ENCODE measurements at regions not wholly inside any gene's neighbourhood (a gene's known extent, or its start where the extent isn't known, plus 50 kb on each side); places are given as distances from the start of the nearest gene placed in this dataset.

DNA sequence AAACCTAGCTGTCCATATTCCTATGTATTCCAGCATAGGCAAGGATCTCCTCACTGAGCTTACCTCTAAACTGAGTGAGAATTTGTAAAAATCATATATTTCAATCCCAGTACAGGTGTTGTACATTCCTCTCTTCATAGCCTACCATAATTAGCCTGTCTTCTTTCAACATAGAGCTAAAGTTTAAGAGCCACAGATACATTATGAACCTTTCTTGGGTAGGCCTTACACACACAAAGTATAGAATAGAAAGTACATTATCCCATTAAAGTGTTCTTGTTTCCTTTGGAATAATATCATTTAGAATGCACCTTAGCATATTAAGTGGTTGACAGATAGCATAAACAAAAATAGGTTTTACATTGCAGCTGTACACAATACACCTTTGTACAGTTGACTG, 282.1 kb upstream of the TMEM161B start:
- ATAC-seq (no peak), DNase-seq (ENCODE audit: low spot score) (no peak)
- Mint-ChIP-seq H3K36me3 (no peaks in the 10 kb centered on the region), H3K4me1 (peaks cover 14% of the 10 kb centered on the region), H3K27me3 (ENCODE audit: low read depth) (no peaks in the 10 kb centered on the region), H3K27ac (no peak overlapping the region), H3K4me3 (no peak overlapping the region), H3K9me3 (no peaks in the 10 kb centered on the region)
- no peak for TF ChIP-seq RELA (CRISPR knock-in tag; IDR thresholded peaks at IDR 0.05; ENCODE audit: borderline replicate concordance)
- TF ChIP-seq TP53 (CRISPR knock-in tag; IDR thresholded peaks at IDR 0.05) = no peak
- TF ChIP-seq MXD4 (CRISPR knock-in tag; IDR thresholded peaks at IDR 0.05; ENCODE audit: borderline replicate concordance) = no peak
- TF ChIP-seq ZNF671 (CRISPR knock-in tag; IDR thresholded peaks at IDR 0.05) = no peak
- no peak for TF ChIP-seq ZNF138 (CRISPR knock-in tag; conservative IDR thresholded peaks at IDR 0.05)
- TF ChIP-seq ZNF416 (CRISPR knock-in tag; IDR thresholded peaks at IDR 0.05) = no peak
- TF ChIP-seq, protein P1, sequence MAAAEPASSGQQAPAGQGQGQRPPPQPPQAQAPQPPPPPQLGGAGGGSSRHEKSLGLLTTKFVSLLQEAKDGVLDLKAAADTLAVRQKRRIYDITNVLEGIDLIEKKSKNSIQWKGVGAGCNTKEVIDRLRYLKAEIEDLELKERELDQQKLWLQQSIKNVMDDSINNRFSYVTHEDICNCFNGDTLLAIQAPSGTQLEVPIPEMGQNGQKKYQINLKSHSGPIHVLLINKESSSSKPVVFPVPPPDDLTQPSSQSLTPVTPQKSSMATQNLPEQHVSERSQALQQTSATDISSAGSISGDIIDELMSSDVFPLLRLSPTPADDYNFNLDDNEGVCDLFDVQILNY (CRISPR knock-in tag; IDR thresholded peaks at IDR 0.05) = no peak
- TF ChIP-seq, protein P2, sequence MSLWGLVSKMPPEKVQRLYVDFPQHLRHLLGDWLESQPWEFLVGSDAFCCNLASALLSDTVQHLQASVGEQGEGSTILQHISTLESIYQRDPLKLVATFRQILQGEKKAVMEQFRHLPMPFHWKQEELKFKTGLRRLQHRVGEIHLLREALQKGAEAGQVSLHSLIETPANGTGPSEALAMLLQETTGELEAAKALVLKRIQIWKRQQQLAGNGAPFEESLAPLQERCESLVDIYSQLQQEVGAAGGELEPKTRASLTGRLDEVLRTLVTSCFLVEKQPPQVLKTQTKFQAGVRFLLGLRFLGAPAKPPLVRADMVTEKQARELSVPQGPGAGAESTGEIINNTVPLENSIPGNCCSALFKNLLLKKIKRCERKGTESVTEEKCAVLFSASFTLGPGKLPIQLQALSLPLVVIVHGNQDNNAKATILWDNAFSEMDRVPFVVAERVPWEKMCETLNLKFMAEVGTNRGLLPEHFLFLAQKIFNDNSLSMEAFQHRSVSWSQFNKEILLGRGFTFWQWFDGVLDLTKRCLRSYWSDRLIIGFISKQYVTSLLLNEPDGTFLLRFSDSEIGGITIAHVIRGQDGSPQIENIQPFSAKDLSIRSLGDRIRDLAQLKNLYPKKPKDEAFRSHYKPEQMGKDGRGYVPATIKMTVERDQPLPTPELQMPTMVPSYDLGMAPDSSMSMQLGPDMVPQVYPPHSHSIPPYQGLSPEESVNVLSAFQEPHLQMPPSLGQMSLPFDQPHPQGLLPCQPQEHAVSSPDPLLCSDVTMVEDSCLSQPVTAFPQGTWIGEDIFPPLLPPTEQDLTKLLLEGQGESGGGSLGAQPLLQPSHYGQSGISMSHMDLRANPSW (CRISPR knock-in tag; conservative IDR thresholded peaks at IDR 0.05; ENCODE audit: low read depth) = no peak
- TF ChIP-seq GABPB1 (CRISPR knock-in tag; IDR thresholded peaks at IDR 0.05) = no peak
- no peak for TF ChIP-seq ZBTB21 (CRISPR knock-in tag; IDR thresholded peaks at IDR 0.05; ENCODE audit: borderline replicate concordance)
- TF ChIP-seq, protein P3, sequence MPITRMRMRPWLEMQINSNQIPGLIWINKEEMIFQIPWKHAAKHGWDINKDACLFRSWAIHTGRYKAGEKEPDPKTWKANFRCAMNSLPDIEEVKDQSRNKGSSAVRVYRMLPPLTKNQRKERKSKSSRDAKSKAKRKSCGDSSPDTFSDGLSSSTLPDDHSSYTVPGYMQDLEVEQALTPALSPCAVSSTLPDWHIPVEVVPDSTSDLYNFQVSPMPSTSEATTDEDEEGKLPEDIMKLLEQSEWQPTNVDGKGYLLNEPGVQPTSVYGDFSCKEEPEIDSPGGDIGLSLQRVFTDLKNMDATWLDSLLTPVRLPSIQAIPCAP (CRISPR knock-in tag; IDR thresholded peaks at IDR 0.05) = no peak
- no peak for TF ChIP-seq SP1 (CRISPR knock-in tag; conservative IDR thresholded peaks at IDR 0.05)
- TF ChIP-seq TCF7 (CRISPR knock-in tag; IDR thresholded peaks at IDR 0.05; ENCODE audit: low read depth) = no peak
- no peak for TF ChIP-seq ZNF317 (CRISPR knock-in tag; IDR thresholded peaks at IDR 0.05; ENCODE audit: borderline replicate concordance, low read depth)
- no peak for TF ChIP-seq NFYB (CRISPR knock-in tag; conservative IDR thresholded peaks at IDR 0.05; ENCODE audit: low read depth)
- ChIA-PET POLR2A (no interaction called here), CTCF (interaction anchor here (1.1 kb wide), 1 partner anchor 52 kb away, joined by 3 read pairs; no protein-coding TSS in a partner anchor)

DNA sequence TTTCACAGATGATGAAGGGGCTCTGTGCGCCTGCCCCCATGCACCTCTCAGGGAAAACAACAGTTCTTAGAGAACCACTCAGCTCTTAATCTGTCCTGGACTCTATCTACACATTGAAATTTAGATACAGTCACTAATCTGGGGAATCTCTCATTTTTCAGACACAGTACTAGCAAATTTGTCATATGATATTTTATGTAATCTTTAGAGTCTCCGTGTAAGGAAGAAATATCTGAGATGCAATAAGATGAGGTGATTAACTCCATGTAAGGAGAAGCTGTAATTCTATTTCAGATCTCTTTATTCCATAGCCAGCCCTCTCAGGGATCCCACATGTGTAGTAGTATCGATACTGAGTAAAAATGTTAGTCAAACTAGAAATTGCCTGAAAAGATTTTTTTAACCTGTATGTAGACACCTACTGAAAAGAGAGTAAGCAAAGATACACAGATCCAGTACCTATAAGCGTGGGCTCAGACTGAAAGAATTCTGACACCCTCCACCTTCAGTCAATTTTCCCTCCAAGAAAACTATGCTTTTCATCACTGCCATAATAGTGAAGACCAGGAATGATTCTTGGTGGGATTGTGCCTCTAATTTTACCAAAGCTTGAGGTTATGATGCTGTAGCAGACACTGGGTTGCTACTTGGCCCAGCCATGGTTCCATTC, 279.6 kb upstream of the TMEM161B start:
- Mint-ChIP-seq H3K9me3 (no peaks in the 10 kb centered on the region), H3K4me1 (peaks cover 11% of the 10 kb centered on the region), H3K27ac (no peak overlapping the region), H3K4me3 (no peak overlapping the region), H3K27me3 (ENCODE audit: low read depth) (no peaks in the 10 kb centered on the region), H3K36me3 (no peaks in the 10 kb centered on the region)
- ChIA-PET CTCF (no interaction called here), POLR2A (no interaction called here)
- ATAC-seq = no peak
- no peak for DNase-seq (ENCODE audit: low spot score)
- TF ChIP-seq RORB (CRISPR knock-in tag; IDR thresholded peaks at IDR 0.05) (no peak), CBFB (CRISPR knock-in tag; IDR thresholded peaks at IDR 0.05; ENCODE audit: low read depth) (no peak), RELA (CRISPR knock-in tag; IDR thresholded peaks at IDR 0.05; ENCODE audit: borderline replicate concordance) (no peak), ZNF232 (CRISPR knock-in tag; IDR thresholded peaks at IDR 0.05) (no peak), ZNF396 (CRISPR knock-in tag; IDR thresholded peaks at IDR 0.05; ENCODE audit: borderline replicate concordance) (no peak), SOX15 (CRISPR knock-in tag; IDR thresholded peaks at IDR 0.05) (no peak), ELF4 (CRISPR knock-in tag; IDR thresholded peaks at IDR 0.05; ENCODE audit: low read depth) (no peak), JUN (CRISPR knock-in tag; IDR thresholded peaks at IDR 0.05) (no peak), IRF2 (CRISPR knock-in tag; IDR thresholded peaks at IDR 0.05; ENCODE audit: borderline replicate concordance, low read depth) (no peak), ZNF219 (CRISPR knock-in tag; IDR thresholded peaks at IDR 0.05; ENCODE audit: borderline replicate concordance) (no peak)
- TF ChIP-seq, protein P4, sequence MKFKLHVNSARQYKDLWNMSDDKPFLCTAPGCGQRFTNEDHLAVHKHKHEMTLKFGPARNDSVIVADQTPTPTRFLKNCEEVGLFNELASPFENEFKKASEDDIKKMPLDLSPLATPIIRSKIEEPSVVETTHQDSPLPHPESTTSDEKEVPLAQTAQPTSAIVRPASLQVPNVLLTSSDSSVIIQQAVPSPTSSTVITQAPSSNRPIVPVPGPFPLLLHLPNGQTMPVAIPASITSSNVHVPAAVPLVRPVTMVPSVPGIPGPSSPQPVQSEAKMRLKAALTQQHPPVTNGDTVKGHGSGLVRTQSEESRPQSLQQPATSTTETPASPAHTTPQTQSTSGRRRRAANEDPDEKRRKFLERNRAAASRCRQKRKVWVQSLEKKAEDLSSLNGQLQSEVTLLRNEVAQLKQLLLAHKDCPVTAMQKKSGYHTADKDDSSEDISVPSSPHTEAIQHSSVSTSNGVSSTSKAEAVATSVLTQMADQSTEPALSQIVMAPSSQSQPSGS (CRISPR knock-in tag; IDR thresholded peaks at IDR 0.05; ENCODE audit: borderline replicate concordance, low read depth) = no peak
- TF ChIP-seq, protein P5, sequence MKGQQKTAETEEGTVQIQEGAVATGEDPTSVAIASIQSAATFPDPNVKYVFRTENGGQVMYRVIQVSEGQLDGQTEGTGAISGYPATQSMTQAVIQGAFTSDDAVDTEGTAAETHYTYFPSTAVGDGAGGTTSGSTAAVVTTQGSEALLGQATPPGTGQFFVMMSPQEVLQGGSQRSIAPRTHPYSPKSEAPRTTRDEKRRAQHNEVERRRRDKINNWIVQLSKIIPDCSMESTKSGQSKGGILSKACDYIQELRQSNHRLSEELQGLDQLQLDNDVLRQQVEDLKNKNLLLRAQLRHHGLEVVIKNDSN (CRISPR knock-in tag; IDR thresholded peaks at IDR 0.05) = no peak
- TF ChIP-seq, protein P6, sequence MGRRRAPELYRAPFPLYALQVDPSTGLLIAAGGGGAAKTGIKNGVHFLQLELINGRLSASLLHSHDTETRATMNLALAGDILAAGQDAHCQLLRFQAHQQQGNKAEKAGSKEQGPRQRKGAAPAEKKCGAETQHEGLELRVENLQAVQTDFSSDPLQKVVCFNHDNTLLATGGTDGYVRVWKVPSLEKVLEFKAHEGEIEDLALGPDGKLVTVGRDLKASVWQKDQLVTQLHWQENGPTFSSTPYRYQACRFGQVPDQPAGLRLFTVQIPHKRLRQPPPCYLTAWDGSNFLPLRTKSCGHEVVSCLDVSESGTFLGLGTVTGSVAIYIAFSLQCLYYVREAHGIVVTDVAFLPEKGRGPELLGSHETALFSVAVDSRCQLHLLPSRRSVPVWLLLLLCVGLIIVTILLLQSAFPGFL (CRISPR knock-in tag; IDR thresholded peaks at IDR 0.05; ENCODE audit: borderline replicate concordance) = no peak
- TF ChIP-seq, protein P7, sequence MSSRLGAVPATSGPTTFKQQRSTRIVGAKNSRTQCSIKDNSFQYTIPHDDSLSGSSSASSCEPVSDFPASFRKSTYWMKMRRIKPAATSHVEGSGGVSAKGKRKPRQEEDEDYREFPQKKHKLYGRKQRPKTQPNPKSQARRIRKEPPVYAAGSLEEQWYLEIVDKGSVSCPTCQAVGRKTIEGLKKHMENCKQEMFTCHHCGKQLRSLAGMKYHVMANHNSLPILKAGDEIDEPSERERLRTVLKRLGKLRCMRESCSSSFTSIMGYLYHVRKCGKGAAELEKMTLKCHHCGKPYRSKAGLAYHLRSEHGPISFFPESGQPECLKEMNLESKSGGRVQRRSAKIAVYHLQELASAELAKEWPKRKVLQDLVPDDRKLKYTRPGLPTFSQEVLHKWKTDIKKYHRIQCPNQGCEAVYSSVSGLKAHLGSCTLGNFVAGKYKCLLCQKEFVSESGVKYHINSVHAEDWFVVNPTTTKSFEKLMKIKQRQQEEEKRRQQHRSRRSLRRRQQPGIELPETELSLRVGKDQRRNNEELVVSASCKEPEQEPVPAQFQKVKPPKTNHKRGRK (CRISPR knock-in tag; IDR thresholded peaks at IDR 0.05; ENCODE audit: borderline replicate concordance) = no peak
